ENCODE measurements at regions not wholly inside any gene's neighbourhood (a gene's known extent, or its start where the extent isn't known, plus 50 kb on each side); places are given as distances from the start of the nearest gene placed in this dataset.

DNA sequence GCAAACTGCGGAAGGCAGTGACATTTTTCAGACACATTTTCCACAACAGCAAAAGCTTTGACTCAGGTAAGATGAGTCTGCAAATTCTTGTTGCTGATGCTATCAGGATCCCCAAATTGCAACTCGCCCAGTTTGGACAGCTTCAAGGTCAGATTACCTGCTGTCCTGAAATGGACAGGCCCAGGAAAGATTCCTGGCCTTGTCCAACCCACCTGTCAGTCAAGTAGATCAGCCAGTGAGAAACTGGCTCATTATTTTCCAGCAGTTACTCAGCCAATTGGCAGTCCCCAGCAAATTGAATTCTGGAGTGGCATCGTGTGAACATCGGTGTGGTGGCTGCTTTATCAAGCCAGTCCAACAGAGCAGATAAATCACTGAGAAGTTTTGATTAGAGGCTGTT lies 84.5 kb upstream of the SNAP25 start:
- Mint-ChIP-seq H3K4me3 (no peak overlapping the region), H3K36me3 (ENCODE audit: low read depth) (no peaks in the 10 kb centered on the region), H3K27ac (no peak overlapping the region), H3K4me1 (ENCODE audit: low read depth) (no peaks in the 10 kb centered on the region), H3K9me3 (no peaks in the 10 kb centered on the region), H3K27me3 (ENCODE audit: insufficient read depth) (no peaks in the 10 kb centered on the region)
- DNase-seq (ENCODE audit: low spot score), result no peak
- intact Hi-C loops (cut with micrococcal nuclease), result no loop called here

DNA sequence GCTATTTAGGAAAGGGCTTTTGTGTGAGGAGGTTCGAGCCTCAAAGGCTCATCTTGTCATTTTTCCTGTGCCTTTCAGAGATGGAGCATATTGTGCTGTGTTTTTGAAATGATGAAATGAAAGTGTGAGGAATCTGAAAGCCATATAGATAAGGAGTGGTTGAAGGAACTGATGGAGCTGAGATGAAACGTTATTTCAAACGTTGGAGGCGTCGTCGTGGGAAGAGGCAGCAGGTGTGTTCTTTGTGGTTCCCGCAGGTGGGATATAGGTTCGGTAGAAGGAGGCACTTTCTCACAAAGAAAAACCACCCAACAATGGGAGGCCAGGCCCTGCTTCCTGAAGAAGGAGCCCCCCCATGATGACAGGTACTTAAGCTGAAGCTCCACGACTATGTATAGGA lies 83.2 kb upstream of the SNAP25 start:
- Mint-ChIP-seq H3K4me3 (no peak overlapping the region), H3K27me3 (ENCODE audit: insufficient read depth) (no peaks in the 10 kb centered on the region), H3K36me3 (ENCODE audit: low read depth) (no peaks in the 10 kb centered on the region), H3K4me1 (ENCODE audit: low read depth) (no peaks in the 10 kb centered on the region), H3K27ac (no peak overlapping the region), H3K9me3 (no peaks in the 10 kb centered on the region)
- intact Hi-C loops (cut with micrococcal nuclease), result no loop called here
- no peak for DNase-seq (ENCODE audit: low spot score)

DNA sequence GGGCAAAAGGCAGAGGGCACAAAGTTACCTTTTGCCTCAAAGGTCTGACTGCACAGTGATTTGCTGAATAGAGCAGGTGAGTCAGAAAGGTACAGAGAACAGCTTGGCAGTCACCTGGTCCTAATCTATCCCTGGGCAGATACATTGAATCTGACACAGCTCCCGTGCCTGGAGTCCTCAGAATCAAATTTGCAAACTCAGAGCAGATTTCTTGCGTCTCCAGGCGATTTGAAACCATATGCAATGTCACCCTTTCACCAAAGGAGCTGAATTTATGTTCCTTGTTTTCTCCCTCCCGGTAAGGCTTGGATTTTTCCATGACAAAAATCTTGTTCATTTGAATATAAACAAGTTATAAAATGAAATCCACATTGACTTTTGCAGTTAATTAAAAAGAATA lies 81.6 kb upstream of the SNAP25 start:
- H3K4me1 Mint-ChIP-seq (ENCODE audit: low read depth), result no peaks in the 10 kb centered on the region
- intact Hi-C loops (cut with micrococcal nuclease), result no loop called here

DNA sequence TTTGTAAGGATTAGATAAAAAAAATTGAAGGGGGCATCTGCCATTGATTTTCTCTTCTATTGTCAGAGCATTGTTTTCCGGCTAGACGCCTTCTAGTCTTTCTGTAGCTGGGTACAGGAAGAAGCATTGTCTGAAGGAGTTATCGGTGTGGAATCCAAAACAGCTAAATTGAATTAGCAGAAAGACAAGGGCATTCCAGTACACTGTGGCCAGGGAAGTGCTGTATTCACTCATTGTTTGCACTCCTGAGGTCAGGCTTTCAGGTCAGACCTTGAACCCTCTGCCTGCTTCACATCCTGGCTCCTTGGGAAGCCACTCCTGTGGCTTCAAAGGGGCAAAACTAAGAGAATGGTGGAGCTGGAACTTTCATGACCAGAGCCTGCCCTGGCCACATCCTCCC lies 81.1 kb upstream of the SNAP25 start:
- intact Hi-C loops (cut with micrococcal nuclease), result no loop called here
- H3K36me3 Mint-ChIP-seq (ENCODE audit: low read depth), result no peaks in the 10 kb centered on the region
- H3K4me3 Mint-ChIP-seq, result no peak overlapping the region
- no peak for DNase-seq (ENCODE audit: low spot score)
- H3K27me3 Mint-ChIP-seq (ENCODE audit: insufficient read depth), result no peaks in the 10 kb centered on the region
- H3K27ac Mint-ChIP-seq, result no peak overlapping the region
- no peaks in the 10 kb centered on the region for H3K4me1 Mint-ChIP-seq (ENCODE audit: low read depth)
- H3K9me3 Mint-ChIP-seq, result no peaks in the 10 kb centered on the region

More for the DNA sequence above, 81.6 kb upstream of the SNAP25 start:
- H3K36me3 Mint-ChIP-seq (ENCODE audit: low read depth), result no peaks in the 10 kb centered on the region
- no peaks in the 10 kb centered on the region for H3K27me3 Mint-ChIP-seq (ENCODE audit: insufficient read depth)
- no peaks in the 10 kb centered on the region for H3K9me3 Mint-ChIP-seq
- H3K27ac Mint-ChIP-seq, result no peak overlapping the region
- no peak for DNase-seq (ENCODE audit: low spot score)
- no peak overlapping the region for H3K4me3 Mint-ChIP-seq

DNA sequence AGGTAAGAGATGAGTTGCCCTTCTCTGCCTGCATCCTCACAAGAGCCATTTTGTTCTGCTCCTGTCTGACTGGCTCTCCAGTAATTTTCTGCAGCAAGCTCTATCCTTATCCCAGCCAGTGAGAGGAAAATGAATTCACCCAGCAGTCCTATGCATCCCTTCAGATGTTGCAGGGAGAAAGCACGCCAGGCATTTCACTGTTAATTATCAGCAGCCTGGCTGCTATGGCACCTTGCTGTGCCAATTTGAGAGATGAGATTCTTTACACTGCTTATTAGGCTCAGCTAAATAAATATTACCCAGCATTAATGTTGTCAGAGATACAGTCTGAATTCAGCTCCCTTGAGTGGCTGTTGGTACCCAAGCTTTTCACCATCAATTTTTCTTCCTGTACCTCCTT lies 61.1 kb upstream of the SNAP25 start:
- Mint-ChIP-seq H3K27me3 (ENCODE audit: insufficient read depth) (no peaks in the 10 kb centered on the region), H3K4me3 (no peak overlapping the region), H3K36me3 (ENCODE audit: low read depth) (no peaks in the 10 kb centered on the region), H3K9me3 (peaks cover 7% of the 10 kb centered on the region), H3K4me1 (ENCODE audit: low read depth) (no peaks in the 10 kb centered on the region), H3K27ac (no peak overlapping the region)
- intact Hi-C loops (cut with micrococcal nuclease), result no loop called here
- no peak for DNase-seq (ENCODE audit: low spot score)

DNA sequence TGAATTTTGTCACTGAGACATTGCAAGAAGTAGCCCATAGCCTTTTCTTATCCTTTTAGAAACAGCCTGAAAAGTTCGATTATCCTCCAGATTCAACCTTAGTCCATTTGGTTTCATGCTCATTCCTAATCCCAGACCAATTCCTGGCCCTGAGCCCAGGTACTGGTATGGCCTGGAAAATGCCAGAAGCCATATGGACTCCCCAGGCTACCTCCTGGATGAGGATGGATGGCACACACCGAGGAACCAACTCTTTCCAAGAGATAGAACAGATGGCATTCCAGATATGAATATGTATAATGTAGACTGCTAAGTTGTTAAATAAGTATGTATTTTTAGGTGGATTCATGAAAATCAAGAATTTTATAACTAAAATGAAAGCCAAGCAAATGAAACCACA lies 51.6 kb upstream of the SNAP25 start:
- no peaks in the 10 kb centered on the region for H3K4me1 Mint-ChIP-seq (ENCODE audit: low read depth)
- H3K36me3 Mint-ChIP-seq (ENCODE audit: low read depth), result no peaks in the 10 kb centered on the region
- peaks cover 7% of the 10 kb centered on the region for H3K27me3 Mint-ChIP-seq (ENCODE audit: insufficient read depth)
- H3K9me3 Mint-ChIP-seq, result peaks cover 12% of the 10 kb centered on the region
- intact Hi-C loops (cut with micrococcal nuclease), result no loop called here
- H3K4me3 Mint-ChIP-seq, result no peak overlapping the region
- H3K27ac Mint-ChIP-seq, result no peak overlapping the region
- DNase-seq (ENCODE audit: low spot score), result no peak

DNA sequence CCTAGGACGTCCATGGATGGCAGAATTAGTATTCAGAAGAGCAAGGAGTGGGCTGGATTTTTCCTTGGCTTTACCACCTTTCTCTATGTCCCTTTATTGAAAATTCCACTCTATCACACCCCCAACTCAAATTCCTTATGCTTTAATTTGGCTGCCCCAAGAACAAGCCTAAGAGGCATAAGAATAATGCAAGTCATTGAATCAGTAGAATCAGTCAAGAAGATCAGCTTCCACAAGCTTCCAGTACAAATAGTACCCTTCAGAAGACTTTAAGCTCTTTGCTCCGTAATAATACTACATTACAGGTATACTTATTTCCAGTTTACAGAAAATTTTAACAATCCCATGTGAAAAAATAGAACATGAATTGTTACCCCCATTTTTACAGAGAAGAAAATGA lies 51.0 kb upstream of the SNAP25 start:
- no peak for DNase-seq (ENCODE audit: low spot score)
- peaks cover 4% of the 10 kb centered on the region for H3K4me1 Mint-ChIP-seq (ENCODE audit: low read depth)
- intact Hi-C loops (cut with micrococcal nuclease), result no loop called here
- H3K27me3 Mint-ChIP-seq (ENCODE audit: insufficient read depth), result peaks cover 8% of the 10 kb centered on the region
- H3K9me3 Mint-ChIP-seq, result peaks cover 12% of the 10 kb centered on the region
- H3K4me3 Mint-ChIP-seq, result no peak overlapping the region
- H3K27ac Mint-ChIP-seq, result no peak overlapping the region
- H3K36me3 Mint-ChIP-seq (ENCODE audit: low read depth), result no peaks in the 10 kb centered on the region
